ENCODE measurements at regions not wholly inside any gene's neighbourhood (a gene's known extent, or its start where the extent isn't known, plus 50 kb on each side); places are given as distances from the start of the nearest gene placed in this dataset.
"Not testable (repeated sequence)": the region's sequence is repeated elsewhere in the genome, so short reads cannot be mapped to it uniquely, and the experiment has no call there.

GRCh38 chr13:26895081-26895807 lies 134.7 kb upstream of the GPR12 start:
- no peak for DNase-seq (ENCODE audit: low read depth)

GRCh38 chr13:26888632-26889031 lies 128.0 kb upstream of the GPR12 start:
- no peak for DNase-seq (ENCODE audit: low read depth)

GRCh38 chr13:26887594-26887993 lies 127.0 kb upstream of the GPR12 start:
- no peak for DNase-seq (ENCODE audit: low read depth)

GRCh38 chr13:26883613-26884257 lies 123.1 kb upstream of the GPR12 start:
- no peak for DNase-seq (ENCODE audit: low read depth)

GRCh38 chr13:26882731-26883130 lies 122.1 kb upstream of the GPR12 start:
- no peak for DNase-seq (ENCODE audit: low read depth)

- no peak for DNase-seq (ENCODE audit: low read depth)
Observed at GRCh38 chr13:26881154-26881553, 120.6 kb upstream of the GPR12 start.

GRCh38 chr13:26880735-26881134 lies 120.1 kb upstream of the GPR12 start:
- DNase-seq (ENCODE audit: low read depth) = no peak

- no peak for DNase-seq (ENCODE audit: low read depth)
Observed at GRCh38 chr13:26878438-26878837, 117.9 kb upstream of the GPR12 start.

GRCh38 chr13:26873386-26873698 lies 112.8 kb upstream of the GPR12 start:
- DNase-seq (ENCODE audit: low read depth) = no peak

GRCh38 chr13:26872525-26873385 lies 112.2 kb upstream of the GPR12 start:
- DNase-seq (ENCODE audit: low read depth) = peak; percentile 9

- DNase-seq (ENCODE audit: low read depth) = no peak
Observed at GRCh38 chr13:26867451-26868091, 107.0 kb upstream of the GPR12 start.

- DNase-seq (ENCODE audit: low read depth) = no peak
Observed at GRCh38 chr13:26864576-26864975, 104.0 kb upstream of the GPR12 start.

GRCh38 chr13:26861941-26862340 lies 101.4 kb upstream of the GPR12 start:
- DNase-seq (ENCODE audit: low read depth) = no peak

GRCh38 chr13:26855921-26856320 lies 95.3 kb upstream of the GPR12 start:
- no peak for DNase-seq (ENCODE audit: low read depth)

GRCh38 chr13:26855071-26855470 lies 94.5 kb upstream of the GPR12 start:
- no peak for DNase-seq (ENCODE audit: low read depth)

- no peak for DNase-seq (ENCODE audit: low read depth)
Observed at GRCh38 chr13:26853323-26853722, 92.7 kb upstream of the GPR12 start.

GRCh38 chr13:26847281-26847680 lies 86.7 kb upstream of the GPR12 start:
- no peak for DNase-seq (ENCODE audit: low read depth)

- not testable (repeated sequence) for DNase-seq (ENCODE audit: low read depth)
Observed at GRCh38 chr13:26845063-26845462, 84.5 kb upstream of the GPR12 start.

- no peak for DNase-seq (ENCODE audit: low read depth)
Observed at GRCh38 chr13:26839682-26840081, 79.1 kb upstream of the GPR12 start.

GRCh38 chr13:26838821-26839220 lies 78.2 kb upstream of the GPR12 start:
- no peak for DNase-seq (ENCODE audit: low read depth)

- DNase-seq (ENCODE audit: low read depth) = no peak
Observed at GRCh38 chr13:26837997-26838396, 77.4 kb upstream of the GPR12 start.

- DNase-seq (ENCODE audit: low read depth) = no peak
Observed at GRCh38 chr13:26837102-26837501, 76.5 kb upstream of the GPR12 start.

- no peak for DNase-seq (ENCODE audit: low read depth)
Observed at GRCh38 chr13:26836626-26837025, 76.0 kb upstream of the GPR12 start.
